CD4-positive, alpha-beta T cell treated with Interleukin-10 for 1 hour (primary cell): ENCODE measurements at regions not wholly inside any gene's neighbourhood (a gene's known extent, or its start where the extent isn't known, plus 50 kb on each side); places are given as distances from the start of the nearest gene placed in this dataset.
"Not testable (repeated sequence)": the region's sequence is repeated elsewhere in the genome, so short reads cannot be mapped to it uniquely, and the experiment has no call there.

Source experiments
- DNase-seq: peaks from one replicate; pipeline ENCODE4 v3.0.0-alpha.2; 2020

DNA sequence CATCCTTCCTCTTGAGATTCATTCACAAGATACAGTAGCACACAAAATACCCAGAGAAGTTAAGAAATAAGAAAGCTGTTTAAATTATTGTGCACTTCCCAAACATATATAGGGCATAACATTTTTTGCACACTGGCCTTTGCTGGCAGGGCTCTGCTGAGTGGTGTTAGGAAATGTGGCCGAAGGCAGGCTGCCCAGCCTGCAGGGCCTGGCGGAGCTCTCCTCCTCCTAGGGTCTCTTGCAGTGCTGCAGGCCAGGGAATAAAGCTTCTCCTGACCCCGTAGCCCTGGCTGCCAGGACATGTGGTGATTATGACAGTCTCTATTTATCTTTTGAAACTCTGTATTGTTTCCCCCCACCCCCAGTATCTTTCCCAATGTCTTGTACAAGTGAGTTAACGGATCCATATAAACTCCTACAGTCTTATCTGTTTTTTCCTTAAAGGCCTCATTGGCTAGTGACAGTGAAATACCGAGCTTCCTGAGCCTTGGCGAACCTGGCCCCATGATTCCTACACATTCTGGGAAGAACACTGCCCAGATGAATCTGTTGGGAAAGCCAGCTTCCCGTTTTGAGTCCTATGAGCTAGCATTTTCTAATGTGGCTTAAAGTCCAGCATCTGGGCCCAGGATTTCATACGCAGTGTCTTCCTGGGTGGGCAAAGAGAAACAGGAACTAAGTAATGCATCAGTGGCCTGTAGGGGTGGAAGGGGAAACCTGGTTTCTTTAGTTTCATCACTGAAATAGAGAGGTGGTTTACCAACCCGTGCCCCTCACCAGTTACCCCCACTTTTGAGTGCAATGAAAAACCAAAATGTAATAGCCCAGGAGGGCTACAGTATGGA, 310.3 kb downstream of the BCL2L11 start:
- not testable (repeated sequence) for DNase-seq

DNA sequence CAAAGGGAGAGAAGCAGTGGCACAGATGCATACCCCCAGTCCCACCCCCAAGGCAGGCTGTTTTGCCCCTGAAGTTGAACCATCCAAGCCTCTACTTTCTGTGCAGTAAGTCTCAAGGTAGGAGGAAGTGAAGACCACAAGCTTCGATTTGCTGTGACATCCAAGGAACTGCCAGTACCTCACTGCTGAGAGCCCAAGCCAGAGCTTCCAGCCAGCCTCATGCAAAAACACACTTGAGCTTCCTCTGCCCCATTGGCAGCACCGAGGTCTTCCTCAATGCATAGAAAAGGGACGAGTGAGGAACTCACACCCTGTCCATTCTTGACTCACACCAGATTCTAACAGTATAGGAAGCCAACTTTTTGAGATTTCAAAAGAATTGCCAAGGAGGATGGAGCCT, 311.7 kb downstream of the BCL2L11 start:
- not testable (repeated sequence) for DNase-seq

DNA sequence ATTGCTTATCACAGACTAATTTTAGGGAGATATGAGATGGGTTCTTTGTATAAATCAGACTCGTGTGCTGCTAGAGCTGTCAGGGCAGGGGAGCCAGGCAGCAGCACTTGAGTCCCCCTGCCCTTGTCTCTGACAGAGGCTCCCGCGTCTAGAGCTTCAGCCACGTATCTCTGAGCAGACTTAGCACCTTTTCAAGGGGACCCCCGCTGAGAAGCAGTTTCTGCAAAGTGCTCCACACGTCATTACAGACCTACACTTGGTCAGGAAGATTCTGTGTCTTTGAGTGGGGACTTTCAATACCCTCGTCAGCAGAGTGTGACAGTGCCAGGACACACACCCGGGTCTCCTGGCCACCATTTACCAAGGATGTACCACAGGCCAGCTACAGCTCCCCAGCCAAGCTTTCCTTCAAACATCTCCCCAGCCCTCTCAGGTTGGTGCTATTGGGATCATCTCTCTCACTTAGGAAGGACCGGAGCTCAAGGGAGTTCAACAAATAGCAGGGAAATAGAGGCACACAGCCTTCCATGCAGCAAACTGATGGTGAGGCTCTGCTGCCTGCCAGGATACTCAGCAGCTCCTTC, 312.3 kb downstream of the BCL2L11 start:
- DNase-seq, result not testable (repeated sequence)

DNA sequence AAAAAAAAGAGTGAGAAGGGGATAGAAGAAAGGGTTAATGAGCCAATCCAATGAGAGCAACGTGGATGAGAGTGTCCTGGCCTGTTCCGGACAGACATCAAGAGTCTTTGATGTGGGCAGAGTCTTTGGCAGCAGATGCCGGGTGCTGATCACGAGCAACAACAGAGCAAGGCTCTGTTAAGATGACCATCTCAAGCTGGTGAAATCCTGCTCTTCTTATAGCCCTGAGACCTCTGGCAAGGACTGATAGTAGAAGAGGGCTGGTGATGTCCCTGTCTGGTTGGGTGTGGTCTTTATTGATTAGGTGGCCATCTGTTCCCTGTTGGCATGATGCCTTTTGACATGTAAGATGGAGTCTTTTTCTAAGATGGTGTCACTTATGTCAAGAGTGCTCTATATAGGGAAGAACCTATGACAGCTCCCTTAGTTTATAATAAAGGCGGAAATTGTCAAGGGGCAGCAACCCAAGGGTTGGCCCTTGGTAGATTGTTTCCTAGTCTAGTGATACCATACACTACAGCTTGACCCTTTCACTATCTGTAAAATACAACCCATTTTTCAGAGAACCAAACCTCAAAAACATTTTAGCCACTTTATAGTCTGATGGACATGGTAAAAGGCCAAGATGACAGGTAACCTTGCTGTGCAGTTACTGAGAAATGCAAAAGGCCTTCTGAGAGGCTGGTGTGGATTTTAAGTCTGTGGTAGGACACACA, 313.3 kb downstream of the BCL2L11 start:
- not testable (repeated sequence) for DNase-seq

DNA sequence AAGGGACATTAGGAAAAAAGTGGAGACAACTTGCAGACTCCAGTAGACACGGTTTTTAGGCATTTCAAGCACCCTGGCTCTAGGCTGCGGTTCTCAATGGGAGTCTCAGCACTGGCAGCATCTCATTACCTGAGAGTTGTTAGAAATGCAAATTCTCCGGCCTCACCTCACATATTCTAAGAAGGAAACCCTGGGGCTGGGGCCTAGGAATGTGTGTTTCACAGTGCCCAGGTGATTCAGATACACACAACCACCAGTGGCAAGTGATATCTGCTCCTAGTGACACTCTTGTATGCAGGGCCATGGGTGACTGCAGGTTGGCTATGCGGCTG, 313.9 kb downstream of the BCL2L11 start:
- not testable (repeated sequence) for DNase-seq

DNA sequence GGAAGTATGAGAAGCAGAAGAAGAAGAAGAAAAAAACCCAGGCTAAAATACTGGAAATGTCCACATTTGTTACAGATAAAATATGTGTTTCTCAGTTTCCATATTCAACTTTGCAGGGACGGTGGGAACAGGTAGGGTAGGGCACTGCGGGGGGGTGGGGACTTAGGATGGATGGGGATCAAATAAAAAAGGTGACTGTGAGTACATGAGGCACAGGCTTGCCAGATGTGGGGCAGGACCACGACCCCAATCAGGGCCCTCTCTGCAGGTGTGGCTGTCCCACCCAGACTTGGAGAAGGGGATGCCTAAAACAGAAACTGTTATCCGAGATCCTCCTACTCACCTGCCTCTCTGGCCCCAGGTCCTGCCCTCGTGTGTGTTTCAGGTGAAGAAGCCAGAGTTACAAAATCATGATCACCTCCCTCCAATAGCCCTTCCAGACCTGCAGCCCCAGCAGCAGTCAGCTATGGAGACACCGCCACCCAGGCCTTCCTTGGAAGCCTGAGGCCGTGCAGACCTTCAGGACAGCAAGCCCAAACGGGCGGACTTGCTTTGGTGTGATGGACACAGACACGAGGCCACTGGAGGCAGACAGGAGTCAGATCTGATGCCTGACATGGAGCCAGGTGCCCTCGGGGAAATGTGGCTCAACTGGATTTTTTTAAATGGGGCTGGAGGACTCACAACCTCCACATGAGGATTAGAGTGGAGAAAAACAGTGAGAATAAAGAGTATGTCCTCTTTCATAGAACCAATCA, 315.0 kb downstream of the BCL2L11 start:
- not testable (repeated sequence) for DNase-seq

DNA sequence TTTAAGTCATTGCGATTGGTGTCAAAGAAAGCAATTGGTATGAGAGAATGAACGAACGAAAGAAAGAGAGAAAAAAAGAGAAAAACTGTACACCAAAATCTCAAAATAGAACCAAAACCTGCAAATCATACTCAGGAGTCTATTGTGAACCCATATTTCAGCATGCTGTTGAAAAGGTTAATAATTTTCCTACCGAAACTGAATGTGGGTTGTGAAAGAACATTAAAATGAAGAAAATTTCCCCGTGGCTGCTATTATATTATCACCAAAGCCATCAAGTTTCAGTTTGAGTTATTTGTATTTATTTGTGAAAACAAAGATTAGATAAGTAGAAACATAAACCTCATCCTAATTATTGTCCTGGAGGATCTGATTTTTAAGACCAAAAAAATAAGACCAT, 315.7 kb downstream of the BCL2L11 start:
- DNase-seq, result not testable (repeated sequence)

DNA sequence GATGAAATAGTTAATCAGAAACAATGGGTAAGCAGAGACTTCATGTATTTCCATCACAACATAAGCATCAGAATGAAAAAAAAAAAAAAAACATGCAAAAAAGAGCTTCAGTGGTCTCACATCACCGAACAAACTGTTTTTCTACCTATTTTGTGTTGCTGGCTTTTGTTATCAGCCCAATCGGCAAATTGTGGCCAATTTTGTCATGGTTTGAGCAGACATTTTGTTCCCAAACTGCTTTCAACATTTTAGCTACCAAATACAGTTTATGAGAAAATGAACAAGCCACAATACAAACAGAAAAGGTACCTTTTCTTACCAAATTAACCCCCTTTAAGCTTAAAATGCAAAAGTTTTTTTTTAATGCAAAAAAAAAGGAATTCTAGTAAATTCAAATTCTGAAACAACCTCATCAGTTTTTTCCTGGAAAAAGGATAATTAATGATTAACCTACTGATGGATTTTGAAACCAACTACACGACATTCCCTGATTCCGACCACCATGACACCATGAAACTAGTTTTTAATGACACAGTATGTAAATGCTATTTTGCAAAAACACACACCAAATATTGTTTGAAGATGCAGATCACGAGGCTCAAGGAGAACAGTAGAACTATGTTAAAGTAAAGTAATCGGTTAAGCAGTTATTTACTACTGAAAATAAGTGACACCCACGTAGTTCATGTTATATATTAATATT, 316.7 kb downstream of the BCL2L11 start:
- DNase-seq, result not testable (repeated sequence)

DNA sequence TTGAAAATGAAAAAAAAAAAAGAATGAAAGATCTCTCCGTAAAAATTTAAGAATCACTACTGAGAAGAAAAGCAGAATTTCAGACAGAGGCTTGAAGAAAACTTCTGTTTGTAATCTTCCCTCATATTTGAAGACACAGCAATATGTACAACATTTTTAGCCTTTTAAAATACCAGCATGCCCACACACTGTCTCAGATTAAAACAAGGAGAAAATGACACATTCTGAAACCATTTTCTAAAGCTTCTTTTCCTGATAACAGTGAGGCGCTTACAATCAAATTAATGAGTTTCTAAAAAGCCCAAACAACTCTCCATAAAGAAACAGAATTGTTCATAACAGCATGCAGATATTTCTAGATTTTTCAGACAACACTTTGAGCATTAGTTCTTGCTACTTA, 317.4 kb downstream of the BCL2L11 start:
- not testable (repeated sequence) for DNase-seq

DNA sequence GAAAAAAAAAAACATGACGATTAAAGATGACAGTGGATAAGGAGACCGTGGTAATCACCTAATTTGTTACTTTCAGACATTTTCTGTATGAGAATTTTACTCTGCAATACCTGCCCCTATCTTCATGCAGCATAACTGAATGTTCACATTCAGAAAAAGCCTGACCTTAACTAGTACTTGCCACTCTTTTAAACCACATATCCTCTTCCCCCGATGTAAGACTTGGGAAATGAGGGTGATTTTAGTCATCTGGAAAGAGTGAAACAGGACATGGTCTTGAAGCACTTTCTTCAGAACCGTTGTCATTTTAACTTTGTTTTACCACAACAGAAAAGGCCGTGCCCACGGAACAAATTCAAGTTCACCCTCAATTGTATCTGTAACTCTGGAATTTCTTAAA, 318.5 kb downstream of the BCL2L11 start:
- DNase-seq, result not testable (repeated sequence)

DNA sequence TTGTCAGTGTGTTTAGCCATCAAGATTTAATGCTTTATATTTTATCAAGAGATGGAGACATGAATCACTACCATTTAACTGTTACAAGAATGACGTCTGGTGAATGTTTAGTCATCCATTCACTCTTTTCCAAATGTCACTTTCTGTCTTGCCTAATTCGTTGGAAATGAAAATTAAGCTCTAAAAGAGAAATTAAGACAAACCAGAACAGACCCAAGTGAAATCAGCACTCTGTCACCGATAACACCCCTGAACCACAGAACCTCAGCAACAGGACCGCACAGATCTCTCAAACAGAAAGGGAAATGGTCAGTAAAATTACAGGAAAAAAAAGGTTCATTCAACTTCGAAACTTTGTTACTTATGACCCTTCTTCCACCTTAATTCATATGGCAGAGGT, 320.9 kb downstream of the BCL2L11 start:
- not testable (repeated sequence) for DNase-seq

DNA sequence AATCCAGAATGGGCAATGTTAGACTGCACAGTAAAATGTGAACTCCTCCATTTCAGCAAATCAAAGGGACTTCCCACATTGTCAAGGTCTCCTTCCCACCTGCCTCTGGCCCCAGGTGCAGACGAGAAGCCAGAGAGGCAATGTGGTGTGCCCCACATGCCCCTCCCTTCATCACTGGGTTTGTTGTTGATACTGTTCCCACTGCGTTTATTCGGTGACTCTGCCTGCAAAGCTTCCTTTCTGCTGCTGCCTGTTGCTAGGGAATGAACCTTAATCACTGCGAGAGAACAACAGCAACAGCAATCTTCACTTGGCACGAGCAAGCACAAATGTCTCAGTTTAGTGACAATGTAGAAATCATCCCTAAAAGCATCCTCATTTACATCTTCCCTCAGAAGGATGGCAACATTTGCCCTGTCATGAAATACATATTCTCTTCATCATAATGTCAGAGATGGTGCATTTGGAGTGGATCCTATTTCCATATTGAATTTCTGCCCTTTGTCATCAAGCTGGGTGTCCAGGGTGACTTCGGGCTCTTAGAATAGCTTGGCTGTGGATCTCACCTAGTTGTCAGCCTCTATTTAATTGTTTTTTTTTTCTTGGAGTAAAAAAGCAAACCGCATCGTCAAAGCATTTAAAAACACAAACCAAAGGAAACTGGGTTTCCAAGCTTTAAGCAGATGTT, 322.2 kb downstream of the BCL2L11 start:
- not testable (repeated sequence) for DNase-seq

DNA sequence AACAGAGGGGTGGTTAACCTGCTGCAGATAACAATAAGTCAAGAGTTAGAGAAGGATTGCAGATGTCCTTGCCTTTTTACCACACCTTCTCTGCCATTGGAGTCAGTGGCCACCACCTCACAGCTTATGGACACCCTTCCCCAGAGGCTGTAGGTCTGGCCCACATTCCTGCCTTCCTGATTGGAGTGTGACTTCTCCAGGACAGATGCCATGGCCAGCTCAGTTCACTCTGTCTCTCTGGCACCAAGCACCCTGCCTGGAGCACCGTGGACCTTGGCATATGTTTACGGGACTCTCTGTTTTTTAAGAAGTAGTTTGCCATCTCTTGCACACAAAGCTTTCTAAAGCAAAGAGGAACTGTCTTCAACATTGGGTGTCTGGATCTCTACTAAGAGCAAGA, 323.8 kb downstream of the BCL2L11 start:
- not testable (repeated sequence) for DNase-seq

DNA sequence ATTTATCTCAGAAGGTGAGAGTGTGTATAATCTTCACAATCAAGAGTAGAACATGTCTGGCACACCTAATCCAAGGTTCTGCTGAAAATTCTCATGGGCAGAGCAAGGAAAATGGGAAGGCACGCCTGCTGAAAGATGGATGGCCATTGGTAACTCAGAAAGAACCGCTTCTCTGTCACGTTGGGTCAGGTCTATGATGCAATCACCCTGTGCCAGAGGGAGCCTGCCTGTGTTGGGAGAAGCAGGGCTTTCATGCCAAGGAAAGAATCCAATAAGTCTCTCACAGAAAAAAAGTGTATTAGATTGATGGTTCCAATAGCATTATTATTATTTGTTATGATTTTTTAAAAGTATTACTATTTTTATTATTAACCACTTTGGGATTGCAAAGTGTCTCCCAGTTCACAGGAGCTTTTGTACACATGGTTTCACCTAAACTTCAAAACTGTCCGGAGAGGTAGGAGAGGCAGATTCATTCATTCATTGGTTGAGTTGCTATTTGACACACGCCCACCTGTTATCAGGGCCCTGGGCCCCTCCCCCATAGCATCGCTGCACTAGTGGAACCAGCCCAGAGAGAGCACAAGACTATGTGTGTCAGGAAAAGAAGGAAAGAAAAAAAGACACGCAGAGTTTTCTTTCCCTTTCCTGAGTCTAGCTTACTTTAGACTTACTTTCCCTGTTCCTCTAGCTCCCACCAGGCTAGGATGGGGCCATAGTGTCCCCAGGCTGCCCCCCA, 324.6 kb downstream of the BCL2L11 start:
- not testable (repeated sequence) for DNase-seq

DNA sequence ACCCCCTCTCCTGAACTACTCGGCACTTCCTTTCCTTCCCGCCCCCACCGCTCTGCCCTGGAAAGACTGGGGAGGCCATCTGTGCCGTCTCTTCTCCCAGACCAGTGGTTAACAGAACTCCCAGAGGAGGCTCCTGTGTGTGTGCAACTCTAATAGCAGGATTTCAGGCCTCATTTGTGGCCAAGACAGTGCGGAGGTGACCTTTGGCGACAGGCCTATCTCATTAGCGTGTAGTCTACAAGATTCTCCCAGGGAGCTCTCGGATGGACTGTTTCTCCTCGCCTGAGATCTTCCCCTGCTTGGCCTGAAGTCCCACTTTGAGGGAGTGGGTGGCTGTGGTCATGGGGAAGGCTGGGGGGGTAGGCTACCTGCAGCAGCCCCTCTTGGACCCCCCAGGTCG, 325.2 kb downstream of the BCL2L11 start:
- DNase-seq, result not testable (repeated sequence)

DNA sequence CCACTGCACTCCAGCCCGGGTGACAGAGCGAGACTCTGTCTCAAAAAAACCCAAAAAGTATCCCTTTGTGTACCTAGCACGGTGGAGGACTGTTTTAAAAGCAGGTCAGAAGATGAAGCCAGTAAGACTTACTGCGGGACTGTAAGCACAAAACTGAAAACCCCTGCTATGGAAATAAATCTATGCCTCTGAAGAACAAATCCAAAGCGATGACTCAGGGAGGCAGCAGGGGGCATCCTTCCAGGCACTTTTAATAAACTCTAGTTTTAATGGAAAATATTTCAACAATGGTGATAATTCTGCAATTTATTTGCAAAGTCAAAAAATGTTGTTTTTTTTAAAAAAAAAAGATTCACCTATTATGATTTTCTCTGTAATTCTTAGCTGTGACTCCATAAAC, 326.8 kb downstream of the BCL2L11 start:
- DNase-seq, result not testable (repeated sequence)

DNA sequence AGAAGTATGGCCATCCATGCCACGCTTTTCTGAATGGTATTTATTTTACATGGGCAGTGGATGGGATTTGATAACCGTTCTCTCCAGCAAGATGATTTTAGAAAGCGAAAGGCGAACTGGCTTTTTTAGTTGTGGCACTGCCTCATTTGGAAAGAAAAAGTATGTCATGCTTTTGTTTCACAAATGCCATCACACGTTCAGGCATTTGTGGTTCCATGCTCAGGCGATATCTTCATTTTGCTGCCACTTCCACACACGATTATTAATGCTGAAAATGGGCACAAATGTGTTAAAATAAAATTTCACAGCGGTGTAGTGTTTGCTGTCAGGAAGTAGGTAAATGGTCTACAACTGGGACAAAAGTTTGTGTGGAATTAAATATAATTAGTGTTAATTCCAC, 328.1 kb downstream of the BCL2L11 start:
- DNase-seq, result not testable (repeated sequence)

DNA sequence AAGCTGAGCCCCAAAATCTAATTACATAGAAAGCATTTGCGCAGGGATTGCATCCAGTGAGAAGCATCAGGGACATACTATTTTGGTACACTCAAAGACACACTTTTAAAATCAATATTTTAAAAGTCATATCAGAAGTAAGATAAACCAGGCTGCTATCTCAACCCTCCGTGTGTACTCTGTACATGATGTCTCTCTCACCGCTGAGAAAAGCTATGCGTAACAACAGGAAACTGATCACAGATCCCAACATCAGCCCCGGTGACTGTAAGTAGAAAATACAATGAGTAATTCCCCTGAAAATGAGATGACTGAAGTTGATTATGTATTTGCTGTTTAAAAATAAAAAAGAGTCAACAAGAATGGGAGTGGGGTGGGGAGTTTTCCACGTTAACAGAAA, 329.8 kb downstream of the BCL2L11 start:
- DNase-seq, result not testable (repeated sequence)

DNA sequence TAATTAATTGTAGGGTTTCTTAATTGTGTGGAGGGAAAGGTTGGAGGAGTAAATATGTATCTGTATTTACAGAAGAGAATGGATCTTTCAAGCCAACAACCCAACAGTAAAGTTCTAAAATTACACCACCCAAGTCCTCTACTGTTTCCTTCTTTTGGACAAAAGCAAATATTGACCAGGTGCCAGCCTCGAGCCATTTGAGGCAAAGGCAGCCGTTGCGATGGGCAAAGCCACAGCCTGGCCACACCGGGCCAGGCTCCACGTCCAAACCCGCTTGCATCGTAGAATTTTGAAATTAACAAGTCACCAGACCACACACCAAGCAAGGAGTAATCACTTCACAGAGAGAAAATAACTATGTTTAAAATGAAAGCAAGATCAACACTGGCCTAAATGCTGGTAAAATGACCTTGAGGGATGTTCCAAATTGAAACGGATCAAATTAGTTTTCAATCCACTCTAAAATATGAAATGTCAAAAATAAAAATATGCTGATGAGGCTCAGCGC, 331.0 kb downstream of the BCL2L11 start:
- DNase-seq, result peak; percentile 21

DNA sequence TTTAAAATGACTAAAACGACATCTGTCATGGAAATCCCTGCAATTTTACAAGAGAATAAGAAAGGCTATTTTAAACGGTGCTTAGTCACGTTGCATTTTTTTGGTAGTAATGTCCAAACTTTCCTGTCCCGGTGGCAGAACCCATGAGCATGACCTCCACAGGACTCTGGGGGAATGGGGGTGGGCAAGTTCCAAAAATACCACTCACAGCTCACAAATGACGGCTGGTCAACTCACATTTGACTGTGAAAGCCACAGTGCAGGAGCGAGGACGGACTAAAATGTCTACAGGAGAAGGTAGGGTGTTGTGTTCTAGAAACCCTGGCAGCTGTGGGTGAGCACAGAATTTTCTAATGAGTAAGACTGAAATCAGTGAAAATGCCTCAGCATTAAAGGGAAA, 331.5 kb downstream of the BCL2L11 start:
- DNase-seq, result not testable (repeated sequence)

DNA sequence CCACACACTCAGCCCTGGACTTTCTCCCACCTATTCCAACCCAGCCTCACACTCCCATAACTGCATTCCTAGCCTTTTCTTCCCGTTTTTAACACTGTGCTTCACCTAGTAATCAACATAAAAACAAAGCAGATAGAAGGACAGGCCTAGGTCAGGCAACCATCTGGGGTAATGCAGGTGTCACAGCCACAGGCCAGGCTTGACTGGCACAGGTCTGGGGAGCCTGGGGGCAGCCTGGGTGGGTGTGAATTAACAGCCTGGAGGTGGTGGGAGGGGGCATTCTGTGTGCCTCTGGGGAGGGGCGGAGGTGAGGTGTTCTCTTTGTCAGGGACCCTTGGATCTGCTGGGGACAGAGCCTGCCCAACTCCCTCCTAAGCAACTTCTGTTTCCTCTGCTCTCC, 332.6 kb downstream of the BCL2L11 start:
- not testable (repeated sequence) for DNase-seq
